SK-N-DZ (cell line): ENCODE measurements at regions not wholly inside any gene's neighbourhood (a gene's known extent, or its start where the extent isn't known, plus 50 kb on each side); places are given as distances from the start of the nearest gene placed in this dataset.
A peak's percentile ranks its signal among the peaks of the same experiment; 100 is the strongest.
"Not testable (repeated sequence)": the region's sequence is repeated elsewhere in the genome, so short reads cannot be mapped to it uniquely, and the experiment has no call there.

ENCODE experiments used
- DNase-seq: peaks from one replicate; pipeline ENCODE4 v3.0.0-alpha.2; 2015; ENCODE audit warnings: low spot score

DNA sequence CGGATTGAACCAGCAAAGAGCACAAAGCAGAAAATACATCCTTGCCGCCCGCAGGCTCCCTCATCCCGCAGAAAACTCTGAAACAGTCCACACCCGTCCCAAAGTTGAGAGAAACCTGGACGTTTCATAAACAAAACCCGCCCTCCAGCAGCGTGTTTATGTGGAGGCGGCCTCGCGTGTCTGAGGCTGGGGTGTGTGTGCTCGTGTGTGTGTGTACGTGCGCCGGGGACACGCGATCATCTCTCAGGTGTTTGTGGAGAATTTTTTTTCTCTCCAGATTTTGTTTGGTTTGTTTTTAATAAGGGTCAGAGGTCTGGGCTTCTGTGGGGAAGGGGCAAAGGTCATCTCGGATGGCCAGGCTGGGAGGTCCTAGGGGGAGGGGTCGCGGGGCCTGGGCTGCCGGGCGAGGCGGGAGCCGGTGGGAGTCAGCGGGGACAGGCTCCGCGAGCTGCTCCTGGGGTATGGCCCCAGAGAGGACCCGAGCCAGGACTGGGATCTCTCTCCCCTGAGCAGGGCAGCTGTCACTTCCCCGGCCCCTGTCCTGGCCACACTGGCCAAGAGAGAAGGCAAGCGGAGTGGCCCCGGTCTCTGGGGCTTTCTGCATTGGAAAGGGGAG, 206.4 kb downstream of the C9orf50 start:
- peak; percentile 65 for DNase-seq

DNA sequence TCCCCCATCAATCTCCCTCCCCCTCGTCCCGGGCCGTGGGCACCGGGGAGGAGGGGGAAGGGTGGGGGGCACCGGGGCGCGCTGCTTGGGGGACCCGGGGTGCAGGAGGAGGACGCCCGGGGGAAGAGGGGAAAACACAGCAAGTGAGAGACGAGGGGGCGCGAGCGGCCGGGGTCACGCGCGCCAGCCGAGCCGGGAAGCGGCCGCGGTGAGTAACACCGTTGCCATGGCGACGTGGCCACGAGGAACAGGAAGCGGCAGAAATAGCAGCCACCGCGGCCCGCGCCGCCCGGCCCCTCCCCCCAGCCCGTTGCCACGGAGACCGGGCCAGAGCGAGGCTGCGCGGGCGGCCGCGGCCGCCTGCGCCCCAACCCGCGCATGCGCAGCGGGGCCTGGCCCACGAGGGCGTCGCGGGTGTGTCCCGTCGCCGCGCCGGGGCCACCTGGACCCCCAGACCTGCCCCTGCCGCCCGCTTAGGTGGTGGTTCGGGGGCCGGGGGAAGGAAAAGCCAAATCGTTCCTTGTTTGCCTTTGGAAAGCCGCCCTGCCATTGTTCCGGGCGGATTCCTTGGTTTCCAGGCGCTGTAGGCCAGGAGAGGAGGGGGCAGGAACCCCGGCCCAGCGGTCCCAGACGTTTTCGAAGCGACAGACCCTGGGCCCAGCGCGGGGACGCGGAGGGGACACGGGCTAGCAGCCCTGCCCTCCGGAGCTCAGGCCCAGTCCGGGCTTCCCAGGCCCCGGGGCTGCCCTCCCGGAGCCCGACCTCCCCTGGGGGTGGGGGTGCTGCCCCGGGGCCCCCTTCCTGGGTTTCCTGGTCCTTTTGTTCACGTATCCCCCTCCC, 207.1 kb downstream of the C9orf50 start:
- peak; percentile 94 for DNase-seq

DNA sequence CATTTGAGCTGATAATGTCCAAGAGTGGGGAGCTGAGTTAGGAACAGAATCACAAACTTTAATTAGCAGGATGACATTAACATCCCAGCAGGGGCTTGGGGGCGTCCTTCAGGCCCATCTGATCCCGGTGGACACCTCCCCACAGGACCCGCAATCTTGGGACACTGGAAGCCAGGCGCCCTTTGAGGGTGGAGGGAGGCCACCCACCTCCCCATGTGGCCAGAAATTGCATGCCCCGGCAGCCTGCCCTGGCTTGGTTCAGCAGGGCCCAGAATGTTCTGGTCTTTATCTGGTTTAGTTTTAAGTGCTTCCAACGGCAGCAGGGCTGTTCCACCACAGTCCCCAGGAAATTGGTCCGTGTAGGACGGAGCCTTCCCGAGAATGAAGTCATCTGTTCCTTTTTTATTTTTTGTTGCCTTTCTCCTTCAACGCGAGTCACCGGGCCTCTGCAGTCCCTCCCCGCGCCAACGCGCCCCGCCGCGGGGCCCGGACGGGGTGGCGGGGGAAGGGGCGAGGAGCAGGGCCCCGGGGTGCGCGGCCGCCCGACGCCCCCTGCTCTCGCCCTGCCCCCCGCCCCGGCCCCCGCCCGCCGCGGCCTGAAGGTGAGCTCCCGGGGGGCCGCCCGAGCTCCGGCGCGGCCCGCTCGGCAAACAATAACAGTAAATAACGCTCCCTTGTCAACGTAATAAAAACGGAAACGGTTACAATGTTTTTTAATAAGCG, 207.9 kb downstream of the C9orf50 start:
- peak; percentile 71 for DNase-seq

DNA sequence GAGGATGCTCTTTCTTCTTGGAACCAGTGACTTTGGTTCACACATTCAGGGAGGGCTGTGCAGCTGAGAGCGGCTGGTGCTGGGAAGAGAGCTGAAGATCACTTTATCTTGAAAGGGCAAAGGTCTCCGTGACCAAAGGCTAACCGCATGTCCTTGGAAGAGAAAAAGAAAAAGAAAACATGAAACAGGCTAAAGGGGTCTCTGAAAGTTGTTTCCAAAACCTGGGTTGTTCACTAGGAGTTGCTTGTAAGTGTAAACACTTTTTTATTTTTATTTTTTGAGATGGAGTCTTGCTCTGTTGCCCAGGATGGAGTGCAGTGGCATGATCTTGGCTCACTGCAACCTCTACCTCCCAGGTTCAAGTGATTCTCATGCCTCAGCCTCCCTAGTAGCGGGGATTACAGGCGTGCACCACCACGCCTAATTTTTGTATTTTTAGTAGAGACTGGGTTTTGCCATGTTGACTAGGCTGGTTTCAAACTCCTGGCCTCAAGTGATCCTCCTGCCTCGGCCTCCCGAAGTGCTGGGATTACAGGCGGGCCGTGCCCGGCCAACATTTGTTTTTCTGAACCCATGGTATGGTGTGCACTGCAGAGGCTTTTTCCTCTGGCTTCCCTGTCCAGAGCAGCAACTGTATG, 208.6 kb downstream of the C9orf50 start:
- not testable (repeated sequence) for DNase-seq

DNA sequence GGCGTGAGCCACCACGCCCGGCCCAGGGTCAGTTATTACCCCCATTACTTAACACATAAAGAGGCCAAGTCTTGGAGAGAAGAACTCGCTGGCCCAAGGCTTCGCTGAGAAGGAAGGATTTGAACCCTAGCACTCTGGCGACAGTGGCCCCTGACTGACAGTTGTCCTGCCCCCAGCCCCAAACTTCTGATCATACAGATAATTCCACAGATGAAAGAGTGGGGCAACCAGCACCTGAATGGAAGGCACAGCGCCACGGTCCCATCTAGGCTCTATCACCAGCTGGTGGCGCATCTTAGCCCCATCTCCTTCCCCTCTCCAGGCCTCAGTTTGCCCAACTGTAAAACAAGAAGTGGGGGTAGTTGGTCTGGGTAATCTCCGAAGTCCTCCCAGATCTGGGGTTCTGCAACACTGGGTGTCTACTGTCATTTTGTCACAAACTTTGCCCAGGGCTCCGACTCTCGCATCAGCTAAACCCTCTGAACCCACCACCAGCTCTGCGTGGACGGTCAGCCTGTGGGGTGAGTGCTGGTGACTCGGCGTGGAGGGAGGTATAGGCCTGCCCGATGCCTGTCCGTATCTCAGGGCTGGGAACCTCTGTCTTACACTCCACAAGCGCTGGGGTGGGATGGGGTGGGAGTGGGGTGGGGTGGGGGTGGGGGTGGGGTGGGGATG, 209.3 kb downstream of the C9orf50 start:
- no peak for DNase-seq

DNA sequence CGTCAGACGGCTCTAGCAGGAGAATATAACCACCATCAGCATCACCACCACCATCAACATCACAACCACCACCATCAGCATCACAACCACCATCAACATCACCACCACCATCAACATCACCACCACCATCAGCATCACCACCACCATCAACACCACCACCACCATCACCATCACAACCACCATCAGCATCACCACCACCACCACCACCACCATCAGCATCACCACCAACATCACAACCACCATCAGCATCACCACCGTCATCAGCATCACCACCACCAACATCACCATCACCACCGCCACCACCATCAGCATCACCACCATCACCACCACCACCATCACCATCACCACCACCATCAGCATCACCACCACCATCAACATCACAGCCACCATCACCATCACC, 210.7 kb downstream of the C9orf50 start:
- DNase-seq = no peak

DNA sequence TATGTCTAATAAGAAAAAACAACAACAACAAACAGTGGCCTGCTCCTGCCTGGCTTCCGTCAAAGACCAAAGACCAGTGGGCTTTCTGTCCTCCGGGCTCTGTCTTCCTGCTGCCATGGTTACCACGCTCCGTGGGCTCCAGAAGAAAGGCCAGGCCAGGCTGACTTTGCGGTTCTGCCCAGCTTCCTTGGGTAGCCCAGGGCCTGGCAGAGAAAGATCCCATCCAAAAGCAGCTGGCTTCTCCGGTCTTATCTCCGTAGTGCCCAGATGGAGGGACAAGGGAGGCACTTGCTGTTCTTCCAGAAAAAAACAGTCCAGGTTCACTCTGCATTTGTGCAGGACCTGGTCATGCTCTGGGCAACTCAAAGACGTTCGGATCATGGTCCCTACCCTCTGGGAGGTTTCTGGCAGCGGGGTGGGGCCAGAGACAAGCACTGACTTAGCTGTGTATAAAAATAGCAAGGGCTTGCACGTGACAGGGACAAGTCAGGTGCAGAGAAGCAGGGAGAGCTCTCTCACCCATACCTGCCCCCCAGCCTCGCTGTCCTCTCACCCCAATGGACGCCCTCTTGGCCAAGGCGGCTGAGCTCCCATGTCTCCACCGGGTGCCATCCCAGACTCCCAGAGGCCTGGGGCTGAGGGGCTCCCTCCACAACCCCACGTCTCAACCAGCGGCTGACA, 212.2 kb downstream of the C9orf50 start:
- DNase-seq = no peak

DNA sequence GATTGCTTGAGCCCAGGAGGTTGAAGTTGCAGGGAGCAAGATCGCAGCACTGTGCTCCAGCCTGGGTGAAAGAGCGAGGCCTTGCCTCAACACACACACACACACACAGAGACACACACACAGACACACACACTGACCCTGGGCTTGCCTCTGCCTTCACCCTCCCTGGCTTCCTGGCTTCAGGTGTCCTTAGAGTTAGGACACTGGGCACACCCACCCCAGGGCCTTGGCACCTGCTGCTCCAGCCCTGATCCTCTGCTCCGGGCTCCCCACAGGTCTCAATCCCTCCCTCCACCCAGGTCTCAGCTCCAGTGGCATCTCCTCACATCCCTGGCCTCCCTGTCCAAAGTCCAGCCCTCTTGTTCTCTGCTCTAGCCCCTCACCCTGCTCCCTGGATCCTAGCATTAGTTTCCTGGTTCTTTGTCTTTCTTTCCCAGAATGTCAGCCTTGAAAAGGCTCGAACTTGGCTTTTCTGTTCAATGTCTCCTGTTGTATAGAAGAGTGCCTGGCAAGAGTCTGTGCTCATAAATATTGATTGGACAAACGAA, 212.9 kb downstream of the C9orf50 start:
- DNase-seq = no peak

DNA sequence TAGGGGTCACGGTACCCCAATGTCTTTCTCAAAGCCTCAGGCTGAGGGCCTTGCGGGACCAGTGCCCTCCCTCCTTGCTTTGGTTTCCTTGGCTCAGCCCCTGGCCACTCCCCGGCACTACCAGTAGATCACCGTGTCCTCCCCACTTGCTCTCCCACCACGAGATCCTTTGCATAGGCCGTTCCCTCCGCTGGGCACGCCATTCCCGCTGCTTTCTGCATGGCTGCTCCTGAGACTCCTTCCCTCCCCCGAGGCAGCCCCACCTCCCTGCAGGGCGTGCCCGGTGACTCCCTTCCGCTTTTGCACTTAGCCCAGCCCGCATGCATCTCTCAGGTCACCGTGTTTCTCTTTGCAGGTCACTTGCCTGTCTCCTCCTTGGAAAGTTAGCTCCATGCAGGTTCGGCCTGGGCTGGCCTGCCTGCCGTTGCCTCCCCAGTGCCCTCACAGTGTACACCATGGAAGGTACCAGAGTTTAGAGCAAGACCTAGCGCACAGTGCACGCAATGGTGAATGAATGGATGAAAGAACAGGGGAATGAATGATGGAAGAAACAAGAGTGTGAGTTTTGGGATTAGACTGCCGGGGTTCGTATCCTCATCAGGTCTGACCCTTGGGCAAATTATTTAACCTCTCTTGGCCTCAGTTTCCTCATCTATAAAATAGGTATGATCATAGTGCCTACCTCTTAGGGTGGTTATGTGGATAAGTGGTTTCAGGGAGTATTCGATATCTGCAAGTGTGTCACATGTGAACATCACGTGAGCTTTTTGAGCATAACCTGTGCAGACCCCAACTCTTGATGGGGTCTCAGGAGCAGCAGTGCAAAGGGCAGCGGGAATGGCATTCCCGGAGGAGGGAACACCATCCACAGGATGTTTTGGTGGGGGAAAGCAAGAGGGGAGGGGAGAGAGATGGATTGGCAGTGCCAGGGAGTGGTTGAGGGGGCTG, 214.3 kb downstream of the C9orf50 start:
- DNase-seq = no peak

DNA sequence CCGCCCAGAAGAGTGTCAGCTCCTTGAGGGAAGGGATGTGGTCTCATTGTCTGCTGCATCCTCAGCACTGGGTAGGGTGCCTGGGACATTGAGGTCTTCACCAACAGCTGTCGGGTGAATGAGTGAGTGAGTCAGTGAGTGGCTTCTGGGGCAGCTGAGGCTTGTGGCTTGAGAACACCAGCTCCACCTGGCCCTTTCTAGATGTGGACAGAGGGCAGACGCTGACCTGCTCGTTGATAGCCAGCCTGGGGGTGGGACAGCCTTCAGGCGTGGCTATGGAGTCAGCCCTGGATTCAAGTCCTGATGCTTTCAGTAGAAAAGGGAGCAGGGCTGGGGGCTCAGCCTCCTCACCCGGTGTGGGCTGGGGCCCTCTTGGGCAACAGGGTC, 215.1 kb downstream of the C9orf50 start:
- no peak for DNase-seq

DNA sequence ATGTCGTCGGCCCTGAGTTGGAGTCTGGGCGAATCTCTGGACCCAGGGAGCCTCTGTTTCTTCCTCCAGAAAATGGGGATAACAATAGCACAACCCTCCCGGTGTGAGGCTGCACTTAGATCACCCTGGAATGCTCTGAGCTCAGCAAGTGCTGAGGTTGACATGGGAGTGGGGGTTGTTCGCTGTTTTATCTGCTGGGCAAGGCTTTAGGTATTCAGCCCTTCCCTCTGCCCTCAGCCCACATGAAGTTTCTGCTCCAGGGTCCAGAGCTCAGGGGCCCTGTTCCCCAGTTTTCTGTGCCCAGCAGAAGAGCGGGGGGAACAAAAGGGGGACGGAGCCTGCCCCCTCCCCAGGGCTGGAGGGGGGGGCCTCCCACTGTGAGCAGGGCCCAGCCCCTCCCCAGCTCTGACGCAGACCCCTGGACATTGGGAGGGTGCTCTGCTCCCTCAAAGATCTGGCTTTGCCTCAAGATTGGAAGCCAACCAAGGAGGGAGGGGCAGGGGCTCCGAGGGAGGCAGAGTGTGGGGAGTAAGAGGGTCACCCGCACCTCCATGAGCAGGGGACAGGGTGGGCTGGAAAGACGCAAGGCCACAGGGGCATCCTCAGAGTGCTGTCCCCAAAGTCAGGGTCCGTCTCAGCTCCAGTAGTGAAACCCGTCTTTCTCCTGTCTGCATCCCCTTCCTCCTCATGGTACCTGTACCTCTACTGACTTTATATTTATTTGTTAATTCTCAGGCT, 215.6 kb downstream of the C9orf50 start:
- no peak for DNase-seq

DNA sequence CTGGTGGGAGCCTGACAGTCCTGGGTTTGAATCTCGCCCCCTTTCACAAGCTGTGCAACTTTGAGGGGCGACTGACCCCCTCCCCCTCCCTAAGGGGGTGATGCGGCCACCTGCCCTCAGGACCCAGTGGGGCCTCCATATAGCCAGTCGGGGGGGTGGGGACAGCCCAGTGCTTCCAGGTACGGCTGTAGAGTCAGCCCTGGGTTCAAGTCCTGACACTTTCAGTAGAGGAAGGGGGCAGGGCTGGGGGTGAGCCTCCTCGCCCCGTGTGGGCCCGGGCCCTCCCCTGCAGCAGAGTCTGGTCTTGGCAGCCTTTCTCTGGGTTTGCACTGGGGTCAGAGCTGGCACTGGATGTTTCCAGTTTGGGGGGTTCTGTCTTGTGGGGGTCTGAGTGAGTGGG, 216.3 kb downstream of the C9orf50 start:
- no peak for DNase-seq

DNA sequence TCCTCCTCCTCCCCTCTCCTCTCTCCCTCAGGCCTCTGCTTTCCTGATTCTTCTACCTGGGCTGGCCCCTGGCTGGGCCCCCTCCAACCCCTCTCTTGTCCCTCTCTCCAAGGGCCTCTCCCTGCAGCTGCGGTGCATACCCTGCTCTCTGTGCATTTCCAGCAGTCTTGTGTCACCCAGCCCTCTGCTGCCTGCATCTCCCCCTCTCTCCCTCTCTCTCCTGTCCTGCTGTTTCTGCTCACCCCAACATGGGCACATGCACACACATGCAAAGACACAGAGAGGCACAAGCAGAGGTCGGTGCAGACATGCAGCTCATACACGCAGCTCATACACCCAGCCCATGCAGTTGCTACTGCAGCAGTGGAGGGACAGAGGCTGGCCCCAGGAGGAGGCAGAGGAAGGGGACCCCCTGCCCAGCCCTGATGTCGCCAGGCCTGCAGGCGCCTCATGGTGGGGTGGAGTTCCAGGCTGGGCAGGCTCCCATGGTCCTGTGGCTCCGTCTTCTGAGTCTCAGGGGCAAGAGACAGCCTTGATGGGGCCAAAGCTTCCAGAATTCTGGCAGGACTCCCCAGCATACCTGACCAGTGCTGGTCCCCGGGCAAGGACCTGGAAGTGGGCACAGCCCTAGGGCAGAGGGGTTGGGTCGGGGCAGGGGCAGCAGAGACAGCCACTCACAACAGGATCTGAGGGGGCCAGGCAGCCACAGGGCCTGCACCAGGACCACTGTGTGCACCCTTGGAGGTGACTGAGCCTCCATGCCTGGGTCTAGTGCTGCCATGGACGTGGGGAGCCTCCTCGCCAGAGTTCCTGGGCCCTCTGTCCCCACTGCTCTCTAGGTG, 216.9 kb downstream of the C9orf50 start:
- no peak for DNase-seq

DNA sequence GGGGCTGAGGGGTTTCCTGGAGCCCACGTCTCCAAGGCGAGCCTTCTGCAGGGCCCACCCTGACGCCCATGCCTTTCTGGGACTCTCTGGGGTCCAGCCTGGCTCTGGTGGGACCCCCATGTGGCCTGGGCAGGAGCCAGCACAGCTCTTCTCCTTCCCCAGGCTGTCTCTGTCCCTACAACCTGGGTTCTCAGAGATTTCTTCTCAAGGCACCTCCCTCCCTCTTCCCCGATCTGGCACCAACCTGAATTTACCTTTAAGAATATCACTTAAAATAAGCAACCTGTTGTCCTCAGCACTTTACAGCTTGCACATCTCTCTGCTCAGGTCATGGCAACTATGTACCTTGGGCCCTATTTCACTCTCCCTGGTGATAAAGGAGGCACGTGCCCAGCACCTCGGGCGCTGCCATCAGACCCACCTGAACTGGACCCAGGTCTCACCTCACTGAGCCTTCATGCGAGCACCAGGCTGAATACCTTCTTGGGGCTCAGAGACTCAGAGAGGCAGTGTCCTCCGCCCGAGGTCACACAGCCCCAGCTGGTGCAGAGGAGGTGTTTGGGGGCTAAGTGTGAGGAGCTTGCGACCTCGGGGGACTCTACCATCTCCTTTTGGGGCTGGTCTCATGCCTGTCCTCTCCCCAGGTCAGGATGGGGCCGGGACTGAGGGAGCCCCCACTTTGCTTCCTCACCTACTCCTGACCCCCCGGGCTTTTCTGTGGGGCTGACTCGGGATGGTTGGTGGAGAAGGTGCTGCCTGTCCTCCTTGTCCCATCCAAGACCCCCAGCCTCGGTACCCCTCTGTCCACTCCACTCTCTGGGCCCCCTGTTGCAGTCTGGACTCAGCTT, 217.7 kb downstream of the C9orf50 start:
- DNase-seq = no peak

DNA sequence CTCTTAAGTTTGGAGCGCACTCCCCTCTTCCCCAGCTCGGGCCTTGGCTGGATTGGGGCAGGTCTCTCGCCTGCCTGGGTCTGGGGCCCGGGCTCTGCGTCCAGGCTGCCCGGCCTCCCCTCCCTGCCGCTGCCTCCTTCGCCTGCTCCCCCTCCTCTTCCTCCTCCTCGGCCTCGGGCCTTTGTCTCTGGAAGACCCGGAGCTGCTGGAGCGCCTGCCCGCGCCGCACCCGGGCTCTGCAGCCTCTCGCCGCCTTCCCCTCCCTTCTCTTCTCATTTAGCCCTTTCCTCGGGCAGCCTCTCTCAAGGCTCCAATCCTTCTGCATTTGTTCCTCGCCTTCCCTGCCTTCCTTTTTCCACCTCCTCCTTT, 218.5 kb downstream of the C9orf50 start:
- DNase-seq = peak; percentile 59

DNA sequence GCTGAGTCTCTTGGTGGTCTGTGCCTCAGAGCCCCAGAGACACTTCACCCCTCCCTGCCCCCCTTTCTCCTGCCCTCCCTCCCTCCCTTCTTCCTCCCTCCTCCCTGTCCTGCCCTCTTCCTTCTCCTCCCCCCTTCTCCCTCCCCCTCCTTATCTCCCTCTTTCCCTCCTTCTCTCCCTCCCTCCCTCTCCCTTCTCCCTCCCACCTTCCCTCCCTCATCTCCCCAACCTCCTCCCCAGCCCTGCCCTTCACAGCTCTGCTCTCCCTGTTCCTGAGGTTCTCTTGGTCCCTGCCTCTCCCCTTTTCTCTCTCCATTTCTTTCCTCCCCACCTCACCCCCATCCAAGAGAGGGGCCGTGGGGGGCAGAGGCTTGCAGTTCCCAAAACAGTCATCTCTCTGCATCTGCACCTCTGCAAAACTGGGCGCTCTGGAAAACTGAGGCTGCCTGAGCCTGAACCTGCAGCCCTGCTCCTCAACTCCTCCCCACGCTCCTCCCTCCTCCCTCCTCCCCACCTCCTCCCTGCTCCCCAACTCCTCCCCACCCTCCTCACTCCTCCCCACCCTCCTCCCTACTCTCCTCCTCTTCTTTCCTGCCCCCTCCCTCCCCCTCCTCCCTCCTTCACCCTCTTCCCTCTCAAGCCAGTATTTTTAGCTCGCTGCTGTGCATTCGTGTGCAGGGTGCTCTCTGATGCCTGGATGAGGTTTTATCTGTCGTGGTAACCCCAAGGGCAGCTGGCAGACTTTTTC, 219.1 kb downstream of the C9orf50 start:
- no peak for DNase-seq
